Hippocampal formation (tissue), 2 donors: ENCODE measurements at regions not wholly inside any gene's neighbourhood (a gene's known extent, or its start where the extent isn't known, plus 50 kb on each side); places are given as distances from the start of the nearest gene placed in this dataset.
A peak's percentile ranks its signal among the peaks of the same experiment; 100 is the strongest.
"Not testable (repeated sequence)": the region's sequence is repeated elsewhere in the genome, so short reads cannot be mapped to it uniquely, and the experiment has no call there.

Source experiments
- DNase-seq, 2 donors: peaks; one replicate each; lab custom pipeline; 2025; lab: John Stamatoyannopoulos, UW

DNA sequence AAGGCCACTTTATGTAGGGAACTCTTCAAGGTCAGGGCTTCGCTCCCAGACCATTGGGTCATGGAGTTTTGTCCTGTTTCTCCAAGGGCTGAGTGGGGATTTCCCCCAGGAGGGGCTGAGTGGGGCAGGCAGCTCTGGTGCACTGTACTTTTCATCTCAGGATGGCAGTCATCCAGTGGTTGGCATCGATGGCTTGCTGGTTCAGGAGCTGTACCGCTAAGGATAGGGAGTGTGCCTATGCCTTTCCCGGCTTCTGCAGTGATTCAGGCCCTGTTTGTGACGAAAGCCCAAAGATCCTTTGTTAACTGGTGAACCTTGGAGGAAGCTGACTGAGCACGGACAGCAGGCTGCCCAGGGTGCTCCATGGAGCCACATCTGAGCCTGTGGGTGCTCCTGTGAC lies 100.1 kb upstream of the GADD45A start:
- DNase-seq: no peak

GRCh38 chr1:67586596-67586995 lies 98.4 kb upstream of the GADD45A start:
- no peak for DNase-seq

DNA sequence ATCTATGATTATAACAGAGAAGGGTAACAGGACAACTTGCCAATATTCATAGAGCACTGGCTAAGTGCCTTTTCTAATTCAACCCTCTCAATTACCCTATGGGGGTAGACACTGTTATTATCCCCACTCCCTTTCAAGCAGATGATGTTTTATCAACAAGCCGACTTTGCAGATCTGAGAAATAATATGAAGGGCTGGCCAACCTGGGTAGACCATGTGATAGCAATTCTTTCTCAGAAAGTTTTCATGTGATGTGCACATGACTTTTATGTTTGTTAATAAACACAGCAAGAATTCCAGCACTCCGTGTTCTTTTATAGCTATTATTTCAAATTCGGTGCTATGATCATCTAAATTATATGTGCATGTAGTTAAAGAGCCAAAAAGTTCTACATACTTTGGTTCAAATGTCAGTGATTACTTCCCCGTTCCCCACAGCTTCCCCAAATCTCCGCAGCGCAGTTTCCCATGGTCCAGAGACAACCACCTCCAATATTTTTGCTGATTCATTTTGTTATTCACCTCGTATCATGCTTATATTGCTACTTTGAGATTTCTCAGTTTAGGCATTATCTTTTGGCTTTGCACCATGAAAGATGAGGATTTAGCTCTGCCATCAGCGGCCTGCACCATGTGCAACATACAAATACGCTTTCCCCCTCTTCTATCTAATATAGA lies 96.7 kb upstream of the GADD45A start:
- DNase-seq: no peak

GRCh38 chr1:67589519-67590233 lies 95.3 kb upstream of the GADD45A start:
- no peak for DNase-seq

GRCh38 chr1:67590329-67590728 lies 94.7 kb upstream of the GADD45A start:
- DNase-seq: peak in 1 of 2 donors; percentile 27

DNA sequence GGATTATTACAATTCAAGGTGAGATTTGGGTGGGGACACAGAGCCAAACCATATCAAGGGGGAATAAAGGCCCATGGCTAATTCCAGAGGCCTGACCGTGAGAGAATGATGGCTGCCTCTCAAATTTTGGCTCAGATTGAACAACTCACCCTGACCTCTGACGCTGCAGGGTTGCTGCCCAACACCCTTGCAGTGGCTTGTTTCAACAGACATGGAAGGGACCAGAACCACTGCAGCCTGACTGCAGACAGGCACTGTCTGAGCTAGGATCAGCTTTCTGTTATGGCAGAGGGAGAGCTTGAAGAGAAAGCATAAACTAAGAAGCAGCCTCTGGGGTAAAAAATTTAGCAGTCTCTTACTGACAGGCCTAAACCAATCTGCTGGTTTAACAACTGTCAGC lies 90.2 kb upstream of the GADD45A start:
- DNase-seq: no peak

- DNase-seq: no peak
These were observed 88.3 kb upstream of the GADD45A start for GRCh38 chr1:67596674-67597073.

DNA sequence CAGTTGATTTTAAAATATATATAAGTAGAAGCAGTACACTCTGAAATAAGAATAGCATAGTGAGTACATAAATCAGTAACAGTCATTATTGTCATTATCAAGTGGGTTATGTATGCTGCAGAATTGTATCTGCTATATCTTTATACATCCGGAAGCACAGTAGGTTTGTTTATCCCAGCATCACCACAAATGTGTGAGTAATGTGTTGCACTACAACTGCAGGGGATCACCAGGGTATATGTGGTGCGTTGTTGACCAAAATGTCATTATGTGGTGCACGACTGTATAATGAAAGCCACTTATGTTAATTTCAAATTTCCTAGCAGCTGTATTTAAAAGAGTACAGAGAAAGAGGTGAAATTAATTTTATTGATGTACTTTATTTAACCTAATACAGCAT lies 87.7 kb upstream of the GADD45A start:
- DNase-seq: no peak

DNA sequence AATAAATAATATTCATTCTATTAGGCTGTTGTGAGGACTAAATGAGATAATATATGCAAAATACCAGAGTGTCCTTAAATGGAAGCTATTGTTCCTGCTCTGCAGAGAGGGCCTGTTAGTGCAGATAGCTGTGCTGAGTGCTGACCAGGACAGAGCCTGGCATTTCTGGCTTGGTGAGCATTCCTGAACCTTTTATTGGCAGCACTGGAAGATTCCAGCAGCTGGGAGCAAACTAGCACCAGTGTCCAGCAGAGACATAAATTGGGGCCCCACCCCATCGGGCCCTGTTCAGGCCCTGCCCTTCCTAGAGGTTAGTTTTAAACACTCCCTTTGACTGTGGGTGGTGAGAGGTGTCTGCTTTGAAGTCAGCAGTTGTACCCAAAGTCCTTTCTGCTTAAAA lies 85.9 kb upstream of the GADD45A start:
- DNase-seq: no peak

DNA sequence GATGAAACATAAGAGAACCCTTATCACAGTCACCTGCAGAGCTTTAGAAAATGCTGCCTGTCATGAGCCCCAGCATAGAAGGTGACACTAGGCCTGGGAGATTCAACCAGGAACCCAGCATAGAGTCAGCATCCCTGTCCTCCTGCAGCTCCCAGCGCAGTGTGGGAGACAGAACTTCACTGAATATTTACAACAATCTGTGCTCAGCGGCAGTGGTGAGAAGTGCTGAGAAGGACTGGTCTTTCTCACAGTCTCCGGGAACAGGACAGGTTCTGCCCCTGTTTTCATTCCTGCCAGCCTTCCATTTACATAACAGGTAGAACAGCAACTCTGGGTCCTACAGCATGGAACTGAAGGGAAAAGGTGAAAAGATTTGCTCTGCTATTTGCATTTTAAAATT lies 83.5 kb upstream of the GADD45A start:
- DNase-seq: no peak

- no peak for DNase-seq
These were observed 83.0 kb upstream of the GADD45A start for GRCh38 chr1:67601955-67602354.

DNA sequence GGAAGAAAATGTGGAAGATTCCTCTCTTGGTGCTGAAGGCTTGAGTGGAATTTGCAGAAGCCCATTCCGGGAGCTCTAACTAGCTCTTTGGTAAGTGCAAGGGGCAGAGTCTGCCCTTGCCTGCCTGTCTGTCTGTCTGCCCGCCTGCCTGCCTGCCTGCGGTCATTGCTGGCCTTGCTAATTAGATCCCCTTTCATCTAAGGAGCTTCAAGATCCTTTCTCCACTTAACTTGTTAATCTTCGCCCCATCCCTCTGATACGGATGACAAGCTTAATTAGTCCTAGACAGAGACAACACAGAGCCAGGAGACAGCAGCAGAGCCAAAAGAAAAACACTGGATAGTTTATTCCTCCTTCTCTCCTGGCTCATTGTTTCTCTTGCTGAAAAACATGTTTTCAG lies 80.2 kb upstream of the GADD45A start:
- no peak for DNase-seq

DNA sequence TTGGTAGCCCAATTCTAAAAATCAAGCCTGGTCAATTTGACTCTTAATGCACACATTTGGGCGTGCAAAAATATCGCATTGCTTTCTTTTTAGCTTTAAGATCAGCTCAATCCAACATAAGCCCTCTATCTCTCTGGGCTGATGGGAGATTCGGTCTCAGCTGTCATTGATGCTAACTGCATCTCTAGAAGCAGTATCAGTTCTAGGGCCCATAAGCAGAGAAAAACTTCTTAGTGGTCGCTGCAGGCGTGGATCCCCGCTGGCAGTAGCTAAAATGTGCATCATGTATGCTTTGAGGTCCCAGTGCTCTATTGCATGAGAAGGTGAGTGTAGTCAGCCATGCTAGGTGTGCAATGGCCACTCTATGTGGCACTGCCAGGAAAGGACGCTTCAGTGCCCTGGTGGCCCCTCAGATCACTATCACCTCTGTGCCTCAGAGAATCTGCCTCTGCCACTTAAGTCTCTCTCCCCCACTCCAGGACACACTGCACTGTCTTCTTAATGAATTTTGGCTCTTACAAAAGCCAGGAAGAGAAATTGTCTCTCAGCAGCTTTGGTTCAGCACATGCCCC lies 79.7 kb upstream of the GADD45A start:
- no peak for DNase-seq

DNA sequence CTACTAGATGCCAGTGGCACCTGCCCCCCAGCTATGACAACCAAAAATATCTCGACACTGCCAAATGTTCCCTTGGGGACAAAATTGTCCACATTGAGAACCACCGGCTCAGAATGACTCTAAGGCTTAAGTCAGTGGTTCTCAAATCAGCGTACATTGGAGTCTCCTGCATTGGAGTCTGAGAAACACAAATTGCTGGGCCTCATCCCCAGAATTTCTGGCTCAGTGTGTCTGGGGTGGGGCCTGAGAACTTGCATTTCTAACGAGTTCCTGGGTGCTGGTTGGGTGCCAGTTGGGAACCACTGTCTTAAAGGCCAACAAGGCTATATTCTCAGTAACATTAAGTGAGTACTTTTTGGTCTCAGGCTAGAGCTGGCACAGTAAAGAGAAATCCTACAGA lies 77.7 kb upstream of the GADD45A start:
- no peak for DNase-seq

GRCh38 chr1:67607699-67608098 lies 77.3 kb upstream of the GADD45A start:
- DNase-seq: no peak

DNA sequence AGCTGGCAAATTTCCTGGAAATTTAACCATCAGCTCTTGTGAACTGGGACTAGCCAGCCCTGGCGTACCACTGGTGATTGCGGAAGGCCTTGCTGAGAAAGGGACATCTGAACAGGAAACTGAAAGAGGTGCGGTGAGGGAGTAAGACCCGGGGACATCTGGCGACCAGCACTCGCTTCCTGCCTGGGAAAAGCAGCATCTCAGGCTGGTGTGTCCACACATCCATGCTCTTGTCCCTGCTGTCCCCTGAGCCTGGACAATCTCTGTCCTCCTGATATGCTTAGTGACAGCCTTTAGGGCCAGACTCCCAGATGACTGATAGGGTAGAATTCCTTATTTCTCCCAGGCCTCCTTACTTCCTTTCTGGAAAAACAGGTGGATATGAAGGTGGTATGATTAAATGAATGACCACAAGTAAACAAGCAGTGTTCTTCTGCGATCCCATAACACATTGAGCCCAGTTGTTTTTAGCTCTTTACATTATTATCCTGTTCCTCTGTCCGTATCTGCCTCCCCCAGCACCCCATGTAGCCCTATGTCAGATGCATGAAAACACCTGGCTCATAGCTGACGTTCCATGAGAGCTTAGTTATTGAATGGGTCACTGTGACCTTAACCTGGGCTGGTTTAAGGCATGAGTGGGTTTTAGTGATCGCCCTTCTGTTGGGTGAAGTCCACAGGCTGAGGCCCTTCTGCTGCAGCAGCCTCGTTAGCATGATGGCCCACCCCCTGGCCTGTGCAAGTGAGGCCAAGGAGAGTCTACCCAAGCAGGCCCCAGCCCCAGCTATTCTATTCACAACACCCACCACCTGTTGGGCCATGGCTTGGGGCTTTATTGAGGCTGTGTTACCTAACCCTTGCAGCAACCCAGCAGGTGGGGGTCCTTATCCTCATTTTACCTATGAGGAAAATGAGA lies 76.1 kb upstream of the GADD45A start:
- no peak for DNase-seq

GRCh38 chr1:67609577-67610341 lies 75.2 kb upstream of the GADD45A start:
- no peak for DNase-seq

- no peak for DNase-seq
These were observed 74.6 kb upstream of the GADD45A start for GRCh38 chr1:67610450-67610849.

GRCh38 chr1:67611846-67612245 lies 73.2 kb upstream of the GADD45A start:
- no peak for DNase-seq

DNA sequence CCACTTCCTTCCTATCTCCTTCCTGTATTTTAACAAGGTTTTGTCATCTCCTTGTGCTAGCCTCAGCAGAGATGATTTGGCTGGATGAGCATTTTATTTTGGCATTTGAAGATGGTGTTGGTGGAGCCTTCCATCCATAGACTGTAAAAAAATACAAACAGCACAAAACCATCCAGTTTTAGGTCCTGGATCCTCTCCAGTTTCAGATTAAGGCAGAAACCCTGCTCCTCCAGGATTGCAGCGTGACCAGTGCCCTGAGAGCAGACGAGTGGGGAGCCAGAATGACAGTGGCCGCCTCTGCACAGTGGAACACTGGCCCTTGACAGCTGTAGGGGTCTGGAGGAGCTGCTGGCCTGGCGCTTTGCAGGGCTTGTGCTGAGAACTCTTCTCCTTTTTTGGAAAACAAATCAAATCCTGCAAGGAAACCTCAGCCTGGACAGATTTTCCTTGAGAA lies 72.2 kb upstream of the GADD45A start:
- no peak for DNase-seq

DNA sequence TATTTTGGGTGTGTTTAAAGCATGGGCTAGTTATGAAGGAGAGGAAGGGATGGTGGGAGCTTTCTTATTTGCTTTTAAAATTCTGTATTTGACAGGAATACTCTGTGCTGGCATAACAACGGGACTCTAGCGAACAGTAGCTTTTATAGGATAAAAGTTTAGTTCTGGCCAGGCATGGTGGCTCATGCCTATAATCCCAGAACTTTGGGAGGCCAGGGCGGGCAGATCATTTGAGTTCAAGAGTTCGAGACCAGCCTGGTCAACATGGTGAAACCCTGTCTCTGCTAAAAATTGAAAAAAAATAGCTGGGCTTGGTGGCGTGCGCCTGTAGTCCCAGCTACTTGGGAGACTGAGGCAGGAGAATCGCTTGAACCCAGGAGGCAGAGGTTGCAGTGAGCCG lies 71.5 kb upstream of the GADD45A start:
- not testable (repeated sequence) for DNase-seq
